ENCODE measurements at regions not wholly inside any gene's neighbourhood (a gene's known extent, or its start where the extent isn't known, plus 50 kb on each side); places are given as distances from the start of the nearest gene placed in this dataset.

GRCh38 chr4:129565214-129565613 is 469.3 kb downstream of the C4orf33 start:
- intact Hi-C loops (cut with DNase I), result no loop called here
- H3K4me3 ChIP-seq (ENCODE audit: low read length in 3 of 3), result no peak overlapping the region
- H3K27ac ChIP-seq (ENCODE audit: low read depth in 2 of 2, low read length in 2 of 2), result no peak overlapping the region
- TF ChIP-seq, protein P1, sequence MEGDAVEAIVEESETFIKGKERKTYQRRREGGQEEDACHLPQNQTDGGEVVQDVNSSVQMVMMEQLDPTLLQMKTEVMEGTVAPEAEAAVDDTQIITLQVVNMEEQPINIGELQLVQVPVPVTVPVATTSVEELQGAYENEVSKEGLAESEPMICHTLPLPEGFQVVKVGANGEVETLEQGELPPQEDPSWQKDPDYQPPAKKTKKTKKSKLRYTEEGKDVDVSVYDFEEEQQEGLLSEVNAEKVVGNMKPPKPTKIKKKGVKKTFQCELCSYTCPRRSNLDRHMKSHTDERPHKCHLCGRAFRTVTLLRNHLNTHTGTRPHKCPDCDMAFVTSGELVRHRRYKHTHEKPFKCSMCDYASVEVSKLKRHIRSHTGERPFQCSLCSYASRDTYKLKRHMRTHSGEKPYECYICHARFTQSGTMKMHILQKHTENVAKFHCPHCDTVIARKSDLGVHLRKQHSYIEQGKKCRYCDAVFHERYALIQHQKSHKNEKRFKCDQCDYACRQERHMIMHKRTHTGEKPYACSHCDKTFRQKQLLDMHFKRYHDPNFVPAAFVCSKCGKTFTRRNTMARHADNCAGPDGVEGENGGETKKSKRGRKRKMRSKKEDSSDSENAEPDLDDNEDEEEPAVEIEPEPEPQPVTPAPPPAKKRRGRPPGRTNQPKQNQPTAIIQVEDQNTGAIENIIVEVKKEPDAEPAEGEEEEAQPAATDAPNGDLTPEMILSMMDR (IDR thresholded peaks at IDR 0.05; ENCODE audit: borderline replicate concordance, extremely low read depth, insufficient read depth), result no peak
- no peaks in the 10 kb centered on the region for H3K9me3 ChIP-seq (ENCODE audit: control insufficient read depth in 2 of 3, insufficient read depth in 1 of 3, low read length in 3 of 3)
- FAIRE-seq (no peak), DNase-seq (no peak)
- H3K4me1 ChIP-seq (ENCODE audit: control insufficient read depth in 2 of 3, insufficient read depth in 2 of 3, low read depth in 1 of 3, low read length in 3 of 3), result no peaks in the 10 kb centered on the region
- no peaks in the 10 kb centered on the region for H3K36me3 ChIP-seq (ENCODE audit: control insufficient read depth in 2 of 3, insufficient read depth in 3 of 3, low read length in 3 of 3)
- no peak overlapping the region for H3K9ac ChIP-seq (ENCODE audit: low read length in 3 of 3)
- no peaks in the 10 kb centered on the region for H3K27me3 ChIP-seq (ENCODE audit: control insufficient read depth, insufficient read depth, low read length)

DNA sequence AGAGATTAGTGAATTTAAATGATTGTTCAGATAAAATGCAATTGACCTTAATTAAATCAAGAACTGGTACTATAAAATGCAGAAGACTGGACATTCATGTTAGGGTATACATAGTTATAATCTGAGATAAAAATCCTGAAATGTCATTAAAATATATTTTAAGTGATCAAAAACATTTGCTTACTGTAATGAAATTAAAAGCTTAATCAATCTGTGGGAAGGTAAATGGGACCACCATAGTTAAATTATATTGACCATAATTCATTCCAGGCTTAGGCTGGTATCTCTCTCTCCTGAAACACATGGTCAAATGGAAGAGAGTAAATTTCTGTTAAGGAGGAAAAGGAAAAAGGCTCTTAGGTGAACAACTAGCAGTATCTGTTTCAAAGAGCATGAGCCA is 474.4 kb downstream of the C4orf33 start:
- no peaks in the 10 kb centered on the region for H3K36me3 ChIP-seq (ENCODE audit: control insufficient read depth in 2 of 3, insufficient read depth in 3 of 3, low read length in 3 of 3)
- FAIRE-seq (no peak), DNase-seq (no peak)
- H3K27me3 ChIP-seq (ENCODE audit: control insufficient read depth, insufficient read depth, low read length), result no peaks in the 10 kb centered on the region
- TF ChIP-seq, protein P1 (IDR thresholded peaks at IDR 0.05; ENCODE audit: borderline replicate concordance, extremely low read depth, insufficient read depth), result no peak
- H3K27ac ChIP-seq (ENCODE audit: low read depth in 2 of 2, low read length in 2 of 2), result no peak overlapping the region
- H3K4me1 ChIP-seq (ENCODE audit: control insufficient read depth in 2 of 3, insufficient read depth in 2 of 3, low read depth in 1 of 3, low read length in 3 of 3), result no peaks in the 10 kb centered on the region
- no peak overlapping the region for H3K9ac ChIP-seq (ENCODE audit: low read length in 3 of 3)
- no peak overlapping the region for H3K4me3 ChIP-seq (ENCODE audit: low read length in 3 of 3)
- no peaks in the 10 kb centered on the region for H3K9me3 ChIP-seq (ENCODE audit: control insufficient read depth in 2 of 3, insufficient read depth in 1 of 3, low read length in 3 of 3)
- intact Hi-C loops (cut with DNase I), result no loop called here

GRCh38 chr4:129578336-129578735 is 482.4 kb downstream of the C4orf33 start:
- H3K4me3 ChIP-seq (ENCODE audit: low read length in 3 of 3), result no peak overlapping the region
- H3K4me1 ChIP-seq (ENCODE audit: control insufficient read depth in 2 of 3, insufficient read depth in 2 of 3, low read depth in 1 of 3, low read length in 3 of 3), result no peaks in the 10 kb centered on the region
- TF ChIP-seq, protein P1 (IDR thresholded peaks at IDR 0.05; ENCODE audit: borderline replicate concordance, extremely low read depth, insufficient read depth), result no peak
- DNase-seq, result no peak
- intact Hi-C loops (cut with DNase I), result loop anchor here (5.0 kb wide), 1 partner anchor 61 kb away; no protein-coding TSS in a partner anchor
- no peak overlapping the region for H3K9ac ChIP-seq (ENCODE audit: low read length in 3 of 3)
- no peaks in the 10 kb centered on the region for H3K27me3 ChIP-seq (ENCODE audit: control insufficient read depth, insufficient read depth, low read length)
- H3K36me3 ChIP-seq (ENCODE audit: control insufficient read depth in 2 of 3, insufficient read depth in 3 of 3, low read length in 3 of 3), result no peaks in the 10 kb centered on the region
- H3K27ac ChIP-seq (ENCODE audit: low read depth in 2 of 2, low read length in 2 of 2), result no peak overlapping the region
- no peak for FAIRE-seq
- no peaks in the 10 kb centered on the region for H3K9me3 ChIP-seq (ENCODE audit: control insufficient read depth in 2 of 3, insufficient read depth in 1 of 3, low read length in 3 of 3)

- TF ChIP-seq, protein P1 (IDR thresholded peaks at IDR 0.05; ENCODE audit: borderline replicate concordance, extremely low read depth, insufficient read depth), result no peak
- Histone ChIP-seq H3K36me3 (ENCODE audit: control insufficient read depth in 2 of 3, insufficient read depth in 3 of 3, low read length in 3 of 3) (no peaks in the 10 kb centered on the region), H3K9ac (ENCODE audit: low read length in 3 of 3) (no peak overlapping the region), H3K4me3 (ENCODE audit: low read length in 3 of 3) (no peak overlapping the region), H3K9me3 (ENCODE audit: control insufficient read depth in 2 of 3, insufficient read depth in 1 of 3, low read length in 3 of 3) (peaks cover 0 to 7% (median 0%) of the 10 kb centered on the region in 3 donors), H3K27me3 (ENCODE audit: control insufficient read depth, insufficient read depth, low read length) (no peaks in the 10 kb centered on the region), H3K4me1 (ENCODE audit: control insufficient read depth in 2 of 3, insufficient read depth in 2 of 3, low read depth in 1 of 3, low read length in 3 of 3) (no peaks in the 10 kb centered on the region), H3K27ac (ENCODE audit: low read depth in 2 of 2, low read length in 2 of 2) (no peak overlapping the region)
- DNase-seq (no peak), FAIRE-seq (no peak)
- intact Hi-C loops (cut with DNase I), result no loop called here
Observed at GRCh38 chr4:129581305-129581704, 485.4 kb downstream of the C4orf33 start.

Measured in kidney (tissue), 13 donors.